Smooth muscle cell (in vitro differentiated cells): ENCODE measurements at regions not wholly inside any gene's neighbourhood (a gene's known extent, or its start where the extent isn't known, plus 50 kb on each side); places are given as distances from the start of the nearest gene placed in this dataset.

Experiments used
- DNase-seq: peaks from one replicate; lab custom pipeline; 2025; ENCODE audit not compliant: unreplicated experiment; lab: John Stamatoyannopoulos, UW
- H2AFZ ChIP-seq: fragments of 200-600 bp; sonication (generic); 2 replicates; pipeline ENCODE4 v1.6.0; 2016; ENCODE audit warnings: antibody characterized with exemption, low read depth, mild to moderate bottlenecking
- H3F3A ChIP-seq: fragments of 200-600 bp; sonication (generic); 2 replicates; pipeline ENCODE4 v1.6.0; 2017; ENCODE audit warnings: antibody characterized with exemption, low read depth
- H3K27ac ChIP-seq: fragments of 200-600 bp; sonication (generic); 2 replicates; pipeline ENCODE4 v1.5.1; 2016; ENCODE audit warnings: low read depth, mild to moderate bottlenecking
- H3K27me3 ChIP-seq: fragments of 200-600 bp; sonication (generic); 2 replicates; pipeline ENCODE4 v1.6.1; 2016; ENCODE audit warnings: low read depth, mild to moderate bottlenecking
- H3K36me3 ChIP-seq: fragments of 200-600 bp; sonication (generic); 2 replicates; pipeline ENCODE4 v1.5.1; 2016; ENCODE audit warnings: low read depth
- H3K4me1 ChIP-seq: fragments of 200-600 bp; sonication (generic); 2 replicates; pipeline ENCODE4 v1.5.1; 2016; ENCODE audit warnings: low read depth
- H3K4me2 ChIP-seq: fragments of 200-600 bp; sonication (generic); 2 replicates; pipeline ENCODE4 v1.6.0; 2016; ENCODE audit warnings: mild to moderate bottlenecking
- H3K4me3 ChIP-seq: fragments of 200-600 bp; sonication (generic); 2 replicates; pipeline ENCODE4 v1.5.1; 2016; ENCODE audit warnings: mild to moderate bottlenecking
- H3K79me2 ChIP-seq: fragments of 200-600 bp; sonication (generic); 2 replicates; pipeline ENCODE4 v1.6.0; 2016; ENCODE audit warnings: low read depth, mild to moderate bottlenecking
- H3K9ac ChIP-seq: fragments of 200-600 bp; sonication (generic); 2 replicates; pipeline ENCODE4 v1.6.0; 2016; ENCODE audit warnings: low read depth
- H3K9me3 ChIP-seq: fragments of 200-600 bp; sonication (generic); replicated peaks from 2 replicates; pipeline ENCODE4 v1.5.1; 2016; ENCODE audit warnings: low read depth
- H4K20me1 ChIP-seq: fragments of 200-600 bp; sonication (generic); 2 replicates; pipeline ENCODE4 v1.6.0; 2016; ENCODE audit warnings: low read depth
- WGBS: methylation state at CpG from one replicate; pipeline ENCODE4 v1.1.7; 2016; ENCODE audit warnings: low lambda C conversion rate; 5-methylcytosine and 5-hydroxymethylcytosine counted together
- TF ChIP-seq, protein P1 (sequence below): fragments of 200-600 bp; sonication (generic); IDR thresholded peaks from 2 replicates; pipeline ENCODE4 v1.5.1; 2017; ENCODE audit warnings: borderline replicate concordance, mild to moderate bottlenecking, antibody characterized with exemption; ENCODE audit not compliant: insufficient read depth, poor library complexity, severe bottlenecking

DNA sequence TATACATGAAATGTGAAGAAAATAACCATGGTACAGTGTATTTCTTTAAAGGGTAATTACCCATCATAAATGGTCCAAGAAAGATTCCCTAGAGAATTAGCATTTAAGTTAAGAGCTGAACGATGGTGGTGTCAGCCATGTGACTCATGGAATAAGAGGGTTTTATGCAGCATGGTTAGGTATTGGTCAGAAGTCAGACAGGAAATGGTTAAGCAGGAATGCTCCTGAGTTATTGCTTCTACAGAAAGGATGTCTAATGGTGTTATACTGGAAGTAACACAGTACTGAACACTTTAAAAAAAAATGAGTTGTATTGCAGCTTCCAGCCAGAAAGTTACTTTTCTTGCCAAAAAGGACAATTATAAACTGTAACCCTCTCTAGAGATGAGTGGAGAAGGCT is 72.7 kb upstream of the UBE2E3 start:
- Histone ChIP-seq H3K9ac (no peak overlapping the region), H3K4me3 (no peak overlapping the region), H3K27ac (no peak overlapping the region), H3K27me3 (no peaks in the 10 kb centered on the region), H3K36me3 (no peaks in the 10 kb centered on the region), H3K9me3 (no peaks in the 10 kb centered on the region), H3K79me2 (no peaks in the 10 kb centered on the region), H4K20me1 (no peaks in the 10 kb centered on the region), H3K4me2 (no peak overlapping the region), H3K4me1 (no peaks in the 10 kb centered on the region), H3F3A (no peaks in the 10 kb centered on the region), H2AFZ (no peak overlapping the region)
- DNase-seq = no peak
- TF ChIP-seq, protein P1, sequence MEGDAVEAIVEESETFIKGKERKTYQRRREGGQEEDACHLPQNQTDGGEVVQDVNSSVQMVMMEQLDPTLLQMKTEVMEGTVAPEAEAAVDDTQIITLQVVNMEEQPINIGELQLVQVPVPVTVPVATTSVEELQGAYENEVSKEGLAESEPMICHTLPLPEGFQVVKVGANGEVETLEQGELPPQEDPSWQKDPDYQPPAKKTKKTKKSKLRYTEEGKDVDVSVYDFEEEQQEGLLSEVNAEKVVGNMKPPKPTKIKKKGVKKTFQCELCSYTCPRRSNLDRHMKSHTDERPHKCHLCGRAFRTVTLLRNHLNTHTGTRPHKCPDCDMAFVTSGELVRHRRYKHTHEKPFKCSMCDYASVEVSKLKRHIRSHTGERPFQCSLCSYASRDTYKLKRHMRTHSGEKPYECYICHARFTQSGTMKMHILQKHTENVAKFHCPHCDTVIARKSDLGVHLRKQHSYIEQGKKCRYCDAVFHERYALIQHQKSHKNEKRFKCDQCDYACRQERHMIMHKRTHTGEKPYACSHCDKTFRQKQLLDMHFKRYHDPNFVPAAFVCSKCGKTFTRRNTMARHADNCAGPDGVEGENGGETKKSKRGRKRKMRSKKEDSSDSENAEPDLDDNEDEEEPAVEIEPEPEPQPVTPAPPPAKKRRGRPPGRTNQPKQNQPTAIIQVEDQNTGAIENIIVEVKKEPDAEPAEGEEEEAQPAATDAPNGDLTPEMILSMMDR = no peak
- 24% methylated on average over 1 of the region's 1 CpG for WGBS

DNA sequence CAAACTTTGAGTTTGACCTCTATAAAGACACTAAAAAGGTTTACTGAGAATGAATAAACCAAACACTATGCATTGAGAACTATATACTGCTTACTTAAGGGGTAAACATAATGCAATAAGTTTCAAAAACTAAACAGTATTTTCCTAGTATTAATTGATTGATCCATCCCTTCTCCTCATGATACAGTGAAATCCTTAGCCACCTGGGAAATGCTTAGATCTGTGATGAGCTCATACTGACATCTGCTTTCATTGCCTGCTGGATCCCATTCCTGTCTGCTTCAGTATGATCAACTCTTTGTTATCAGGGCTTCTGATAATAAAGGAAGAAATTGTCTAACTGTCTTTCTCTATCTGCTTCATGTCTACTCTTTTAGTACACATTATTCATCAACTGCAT is 74.9 kb upstream of the UBE2E3 start:
- DNase-seq = no peak
- Histone ChIP-seq H3K4me2 (no peak overlapping the region), H3K9ac (no peak overlapping the region), H3K79me2 (no peaks in the 10 kb centered on the region), H3K36me3 (no peaks in the 10 kb centered on the region), H4K20me1 (no peaks in the 10 kb centered on the region), H3K4me1 (no peaks in the 10 kb centered on the region), H3K9me3 (no peaks in the 10 kb centered on the region), H3K4me3 (no peak overlapping the region), H3K27me3 (no peaks in the 10 kb centered on the region), H3K27ac (no peak overlapping the region), H2AFZ (no peak overlapping the region), H3F3A (no peaks in the 10 kb centered on the region)
- TF ChIP-seq, protein P1 = no peak

DNA sequence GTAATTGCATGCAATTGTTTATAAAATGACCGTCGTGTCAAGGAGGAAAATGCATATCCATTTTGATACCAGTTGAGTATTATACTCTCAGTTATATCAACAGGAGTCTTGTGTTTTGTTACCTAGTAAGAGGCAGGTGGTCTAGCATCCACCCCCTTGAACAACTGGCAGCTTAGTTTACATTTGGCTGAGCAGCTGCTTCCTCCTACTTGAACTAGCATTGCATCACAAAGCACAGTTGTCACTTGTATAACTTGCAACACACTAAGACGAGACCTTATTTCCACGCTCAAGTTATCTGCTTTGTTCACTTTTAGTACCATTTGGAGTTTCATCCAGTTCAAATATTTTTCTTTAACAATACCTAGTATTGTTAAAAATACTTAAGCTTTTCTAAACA is 75.4 kb upstream of the UBE2E3 start:
- Histone ChIP-seq H3K4me2 (no peak overlapping the region), H3K4me3 (no peak overlapping the region), H2AFZ (no peak overlapping the region), H3K27ac (no peak overlapping the region), H4K20me1 (no peaks in the 10 kb centered on the region), H3K27me3 (no peaks in the 10 kb centered on the region), H3K4me1 (no peaks in the 10 kb centered on the region), H3K9me3 (no peaks in the 10 kb centered on the region), H3K9ac (no peak overlapping the region), H3F3A (no peaks in the 10 kb centered on the region), H3K36me3 (no peaks in the 10 kb centered on the region), H3K79me2 (no peaks in the 10 kb centered on the region)
- no peak for DNase-seq
- WGBS = 46% methylated on average over 4 of the region's 4 CpGs
- TF ChIP-seq, protein P1 = no peak

DNA sequence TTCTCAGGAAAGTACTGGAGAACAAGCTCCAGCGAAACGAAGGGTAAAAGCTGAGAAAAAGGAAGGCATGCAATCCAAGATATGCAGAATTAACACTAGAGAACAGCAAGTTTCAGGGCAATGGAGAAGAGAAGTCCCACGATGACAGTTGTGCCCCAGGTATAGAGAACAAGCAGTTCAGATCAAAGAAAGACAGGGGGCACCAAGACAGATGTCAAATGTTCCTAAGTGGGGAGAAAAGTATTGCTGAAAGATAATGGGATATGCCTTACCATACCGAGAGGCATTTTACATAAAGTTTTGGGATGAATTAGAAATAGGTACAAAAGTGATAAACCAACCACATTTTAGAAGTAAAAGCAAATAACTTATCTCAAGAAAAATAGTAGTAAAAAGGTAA is 79.1 kb upstream of the UBE2E3 start:
- Histone ChIP-seq H3K4me3 (no peak overlapping the region), H3K27ac (no peak overlapping the region), H3K27me3 (no peaks in the 10 kb centered on the region), H4K20me1 (no peaks in the 10 kb centered on the region), H3F3A (no peaks in the 10 kb centered on the region), H3K36me3 (no peaks in the 10 kb centered on the region), H3K4me1 (no peaks in the 10 kb centered on the region), H3K9me3 (no peaks in the 10 kb centered on the region), H3K79me2 (no peaks in the 10 kb centered on the region), H2AFZ (no peak overlapping the region), H3K4me2 (no peak overlapping the region), H3K9ac (no peak overlapping the region)
- no peak for DNase-seq
- TF ChIP-seq, protein P1 = no peak
- 86% methylated on average over 4 of the region's 4 CpGs for WGBS
